Omental fat pad (tissue), 3 donors: ENCODE measurements at regions not wholly inside any gene's neighbourhood (a gene's known extent, or its start where the extent isn't known, plus 50 kb on each side); places are given as distances from the start of the nearest gene placed in this dataset.

Source experiments
- ATAC-seq: fragments of 150-250 bp; one replicate; pipeline ENCODE4 v1.9.1; 2016; ENCODE audit warnings: mild to moderate bottlenecking, moderate library complexity; ENCODE audit not compliant: low FRiP score
- DNase-seq: peaks from one replicate; pipeline ENCODE4 v3.0.0-alpha.2; 2019; ENCODE audit warnings: low spot score
- CTCF ChIP-seq, 3 donors: fragments of 450-650 bp; IDR thresholded peaks; one replicate each; pipeline ENCODE4 v1.5.1; 2016 to 2017; ENCODE audit warnings: antibody characterized with exemption in 3 of 3, mild to moderate bottlenecking in 3 of 3, moderate library complexity in 2 of 3

GRCh38 chr20:48325656-48326433 lies 502.0 kb downstream of the PREX1 start:
- no peak for TF ChIP-seq CTCF (IDR thresholded peaks at IDR 0.05)
- no peak for ATAC-seq
- DNase-seq, result no peak

GRCh38 chr20:48324744-48325143 lies 503.1 kb downstream of the PREX1 start:
- DNase-seq (no peak), ATAC-seq (no peak)
- no peak for TF ChIP-seq CTCF (IDR thresholded peaks at IDR 0.05)

GRCh38 chr20:48321271-48321670 lies 506.5 kb downstream of the PREX1 start:
- no peak for ATAC-seq
- no peak for TF ChIP-seq CTCF (IDR thresholded peaks at IDR 0.05)
- no peak for DNase-seq

- no peak for ATAC-seq
- no peak for DNase-seq
- TF ChIP-seq CTCF (IDR thresholded peaks at IDR 0.05), result no peak
Measured at GRCh38 chr20:48319943-48320584, 507.7 kb downstream of the PREX1 start.

GRCh38 chr20:48317578-48317977 lies 510.2 kb downstream of the PREX1 start:
- no peak for DNase-seq
- ATAC-seq, result no peak
- no peak for TF ChIP-seq CTCF (IDR thresholded peaks at IDR 0.05)

GRCh38 chr20:48314925-48315592 lies 512.7 kb downstream of the PREX1 start:
- DNase-seq (no peak), ATAC-seq (no peak)
- TF ChIP-seq CTCF (IDR thresholded peaks at IDR 0.05), result no peak
